Duodenal mucosa (tissue), 2 donors: ENCODE measurements at regions not wholly inside any gene's neighbourhood (a gene's known extent, or its start where the extent isn't known, plus 50 kb on each side); places are given as distances from the start of the nearest gene placed in this dataset.

ENCODE experiments used
- H3K27ac ChIP-seq: one replicate; pipeline ENCODE4 v1.7.0; 2013; ENCODE audit warnings: low read depth, low read length
- H3K27me3 ChIP-seq, 2 donors: one replicate each; pipeline ENCODE4 v1.7.0; 2013; ENCODE audit warnings: low read length in 2 of 2, control low read depth in 1 of 2; ENCODE audit not compliant: insufficient read depth in 2 of 2, control insufficient read depth in 1 of 2
- H3K36me3 ChIP-seq, 2 donors: one replicate each; pipeline ENCODE4 v1.7.0; 2013; ENCODE audit warnings: low read length in 2 of 2, control low read depth in 1 of 2; ENCODE audit not compliant: insufficient read depth in 2 of 2, control insufficient read depth in 1 of 2
- H3K4me1 ChIP-seq, 2 donors: one replicate each; pipeline ENCODE4 v1.7.0; 2013; ENCODE audit warnings: low read length in 2 of 2, control low read depth in 1 of 2; ENCODE audit not compliant: insufficient read depth in 2 of 2, control insufficient read depth in 1 of 2
- H3K4me3 ChIP-seq, 2 donors: one replicate each; pipeline ENCODE4 v1.7.0; 2013; ENCODE audit warnings: low read length in 2 of 2, low read depth in 1 of 2
- H3K9ac ChIP-seq, 2 donors: one replicate each; pipeline ENCODE4 v1.7.0; 2013; ENCODE audit warnings: low read length in 2 of 2, low read depth in 1 of 2
- H3K9me3 ChIP-seq, 2 donors: one replicate each; pipeline ENCODE4 v1.7.0; 2013; ENCODE audit warnings: low read length in 2 of 2, control low read depth in 1 of 2; ENCODE audit not compliant: control insufficient read depth in 1 of 2

DNA sequence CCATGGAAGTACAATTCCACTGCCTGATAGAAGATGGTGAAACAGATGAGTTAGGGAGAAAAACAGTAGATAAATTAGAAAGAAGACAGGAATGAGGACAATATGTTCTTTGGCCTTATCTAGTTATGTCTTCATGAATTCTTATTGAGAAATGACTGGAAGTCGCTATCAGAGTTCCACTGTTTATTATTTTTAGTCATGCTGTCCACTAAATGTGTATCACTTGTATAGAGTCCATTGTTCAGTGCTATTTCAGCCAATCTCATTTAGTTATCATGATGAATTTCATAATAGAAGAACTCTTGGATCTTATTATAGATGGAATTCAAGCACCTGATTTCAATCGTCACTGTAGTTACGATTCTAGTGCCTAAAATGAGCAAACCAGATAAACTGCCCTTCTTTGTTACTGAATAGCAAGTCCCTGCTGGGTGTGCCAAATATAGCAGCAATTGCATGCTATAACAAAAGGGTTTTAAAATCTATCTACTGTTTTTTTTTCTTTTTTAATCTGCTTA, 177.7 kb upstream of the COL1A2 start:
- Histone ChIP-seq H3K27me3 (no peaks in the 10 kb centered on the region), H3K9ac (no peak overlapping the region), H3K27ac (no peak overlapping the region), H3K4me3 (no peak overlapping the region), H3K9me3 (no peaks in the 10 kb centered on the region), H3K36me3 (no peaks in the 10 kb centered on the region), H3K4me1 (no peaks in the 10 kb centered on the region)

- Histone ChIP-seq H3K9ac (no peak overlapping the region), H3K36me3 (no peaks in the 10 kb centered on the region), H3K4me1 (no peaks in the 10 kb centered on the region), H3K27me3 (no peaks in the 10 kb centered on the region), H3K4me3 (peak overlapping the region; percentile 10 to 27), H3K27ac (no peak overlapping the region), H3K9me3 (no peaks in the 10 kb centered on the region)
Measured at GRCh38 chr7:94217766-94218165, 176.9 kb upstream of the COL1A2 start.

- Histone ChIP-seq H3K9me3 (no peaks in the 10 kb centered on the region), H3K9ac (no peak overlapping the region), H3K4me1 (peaks cover 0 to 4% of the 10 kb centered on the region in 2 donors), H3K27me3 (peaks cover 0 to 5% of the 10 kb centered on the region in 2 donors), H3K36me3 (no peaks in the 10 kb centered on the region), H3K4me3 (no peak overlapping the region), H3K27ac (no peak overlapping the region)
Measured at GRCh38 chr7:94222516-94222915, 172.2 kb upstream of the COL1A2 start.

DNA sequence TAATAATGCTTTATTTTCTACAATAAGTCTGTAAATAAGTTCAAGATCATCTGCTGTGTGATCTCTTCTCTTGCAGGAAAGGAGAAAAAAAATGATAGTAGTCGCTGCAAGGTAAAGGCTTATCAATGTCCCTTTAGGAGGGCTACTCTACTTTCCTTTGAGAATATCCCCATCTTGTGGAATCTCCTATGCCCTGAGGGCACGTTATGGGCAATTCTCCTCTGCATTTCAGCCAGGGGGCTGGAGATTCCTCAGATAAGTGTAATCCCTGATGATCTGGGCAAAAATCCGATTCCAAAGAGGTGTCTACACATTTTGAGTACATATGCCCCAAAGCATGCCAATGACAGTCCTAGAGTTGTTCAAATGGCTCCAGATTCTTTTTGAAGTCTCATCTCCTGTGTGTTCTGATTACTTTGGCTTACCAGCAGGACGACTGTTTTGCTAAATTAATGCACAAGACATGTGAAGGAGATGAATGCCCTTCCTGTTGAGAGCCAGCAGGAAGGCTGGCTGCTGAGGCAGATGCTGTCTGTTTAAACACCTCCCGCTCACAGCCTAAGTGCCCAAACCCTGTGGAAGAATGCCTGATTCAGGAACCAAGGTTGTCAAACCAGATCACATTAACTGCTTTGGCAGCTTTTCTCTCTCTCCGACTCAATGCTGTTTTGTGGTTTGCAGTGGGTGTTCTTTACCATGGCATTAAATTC, 171.2 kb upstream of the COL1A2 start:
- Histone ChIP-seq H3K4me3 (no peak overlapping the region), H3K4me1 (peaks cover 0 to 4% of the 10 kb centered on the region in 2 donors), H3K9me3 (no peaks in the 10 kb centered on the region), H3K9ac (no peak overlapping the region), H3K27me3 (peaks cover 0 to 5% of the 10 kb centered on the region in 2 donors), H3K36me3 (no peaks in the 10 kb centered on the region), H3K27ac (no peak overlapping the region)

DNA sequence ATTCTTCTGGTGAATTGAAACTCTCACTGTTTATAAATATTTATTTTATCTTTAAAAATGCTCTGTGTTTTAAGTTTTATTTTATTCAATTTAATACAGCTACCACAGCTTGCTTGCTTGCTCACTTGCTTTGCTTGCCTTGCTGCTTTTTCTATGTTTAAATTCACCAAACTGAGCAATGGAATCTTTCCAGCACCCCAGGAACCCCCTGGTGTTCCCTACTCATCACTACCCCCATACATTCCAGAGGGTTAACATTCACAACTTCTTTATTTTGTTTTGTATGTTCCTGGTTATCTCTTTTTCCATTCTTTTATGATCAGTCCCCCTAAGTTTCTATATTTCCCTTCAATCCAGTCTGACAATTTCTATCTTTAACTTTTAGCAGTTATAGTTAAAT, 166.5 kb upstream of the COL1A2 start:
- Histone ChIP-seq H3K27me3 (peaks cover 0 to 5% of the 10 kb centered on the region in 2 donors), H3K4me1 (peaks cover 0 to 4% of the 10 kb centered on the region in 2 donors), H3K27ac (no peak overlapping the region), H3K9me3 (no peaks in the 10 kb centered on the region), H3K9ac (no peak overlapping the region), H3K36me3 (no peaks in the 10 kb centered on the region), H3K4me3 (no peak overlapping the region)

- H3K9me3 ChIP-seq, result no peaks in the 10 kb centered on the region
- H3K27ac ChIP-seq, result no peak overlapping the region
- H3K27me3 ChIP-seq, result peaks cover 0 to 1% of the 10 kb centered on the region in 2 donors
- no peak overlapping the region for H3K4me3 ChIP-seq
- peaks cover 0 to 2% of the 10 kb centered on the region in 2 donors for H3K4me1 ChIP-seq
- no peaks in the 10 kb centered on the region for H3K36me3 ChIP-seq
- H3K9ac ChIP-seq, result no peak overlapping the region
Measured at GRCh38 chr7:94228678-94229077, 166.0 kb upstream of the COL1A2 start.

DNA sequence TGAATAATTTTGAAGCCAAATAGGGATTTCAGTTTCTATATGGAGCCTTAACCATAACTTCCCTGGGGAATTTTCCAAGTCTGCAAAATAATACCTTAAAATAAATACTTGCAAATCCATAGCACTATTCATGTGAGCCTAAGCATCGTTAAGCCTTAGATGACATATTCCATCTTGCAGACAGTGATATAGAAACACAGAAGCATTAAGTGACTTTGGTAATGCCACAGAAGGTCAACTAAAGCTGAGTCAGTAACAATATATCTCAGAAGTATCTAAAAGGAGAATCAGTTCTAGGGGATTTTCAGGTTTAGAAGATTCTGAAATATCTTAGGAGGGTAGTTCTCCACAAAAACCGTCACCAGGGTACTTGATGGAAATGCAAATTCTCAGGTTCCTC, 163.4 kb upstream of the COL1A2 start:
- H3K9me3 ChIP-seq, result no peaks in the 10 kb centered on the region
- H3K4me1 ChIP-seq, result no peaks in the 10 kb centered on the region
- H3K36me3 ChIP-seq, result no peaks in the 10 kb centered on the region
- peaks cover 0 to 2% of the 10 kb centered on the region in 2 donors for H3K27me3 ChIP-seq
- H3K27ac ChIP-seq, result no peak overlapping the region
- H3K9ac ChIP-seq, result no peak overlapping the region
- no peak overlapping the region for H3K4me3 ChIP-seq

- peaks cover 0 to 3% of the 10 kb centered on the region in 2 donors for H3K27me3 ChIP-seq
- no peak overlapping the region for H3K4me3 ChIP-seq
- H3K4me1 ChIP-seq, result no peaks in the 10 kb centered on the region
- no peaks in the 10 kb centered on the region for H3K36me3 ChIP-seq
- no peak overlapping the region for H3K9ac ChIP-seq
- no peak overlapping the region for H3K27ac ChIP-seq
- no peaks in the 10 kb centered on the region for H3K9me3 ChIP-seq
Measured at GRCh38 chr7:94236960-94237359, 157.7 kb upstream of the COL1A2 start.

GRCh38 chr7:94237417-94237816, 157.3 kb upstream of the COL1A2 start:
- Histone ChIP-seq H3K9ac (no peak overlapping the region), H3K27ac (no peak overlapping the region), H3K4me3 (no peak overlapping the region), H3K9me3 (no peaks in the 10 kb centered on the region), H3K36me3 (no peaks in the 10 kb centered on the region), H3K4me1 (no peaks in the 10 kb centered on the region), H3K27me3 (peaks cover 0 to 3% of the 10 kb centered on the region in 2 donors)

DNA sequence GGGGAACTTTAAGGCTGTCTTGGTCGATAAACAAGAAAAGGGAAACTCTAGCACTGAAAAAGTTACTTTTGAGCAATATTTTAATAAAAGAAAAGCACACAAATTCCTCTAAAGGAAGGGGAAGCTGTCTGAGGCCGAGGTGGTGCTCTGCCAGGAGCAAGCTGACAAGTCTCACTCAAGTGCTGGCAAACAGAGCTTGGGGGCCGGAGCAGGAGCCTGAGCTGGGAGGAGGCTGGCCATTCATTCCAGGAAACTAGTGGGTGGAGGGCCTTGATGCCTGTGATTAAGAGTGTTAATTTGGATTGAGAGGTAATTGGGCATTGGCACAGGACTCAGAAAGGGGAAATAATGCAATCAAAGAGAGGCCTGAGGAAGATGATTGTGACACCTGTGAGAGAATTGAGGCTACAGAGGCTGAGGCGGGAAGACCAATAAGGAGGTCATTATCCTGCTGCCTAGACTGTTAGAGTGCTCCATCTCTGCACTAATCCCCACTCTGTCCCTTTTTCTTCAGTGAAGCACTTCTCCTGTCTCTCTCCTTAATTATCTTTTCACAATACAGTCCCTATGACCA, 154.9 kb upstream of the COL1A2 start:
- Histone ChIP-seq H3K9me3 (no peaks in the 10 kb centered on the region), H3K4me3 (no peak overlapping the region), H3K27me3 (peaks cover 0 to 3% of the 10 kb centered on the region in 2 donors), H3K36me3 (no peaks in the 10 kb centered on the region), H3K4me1 (no peaks in the 10 kb centered on the region), H3K27ac (no peak overlapping the region), H3K9ac (no peak overlapping the region)
